Breast epithelium (tissue), 4 donors: ENCODE measurements at regions not wholly inside any gene's neighbourhood (a gene's known extent, or its start where the extent isn't known, plus 50 kb on each side); places are given as distances from the start of the nearest gene placed in this dataset.

ENCODE experiments used
- DNase-seq, 2 donors: peaks; one replicate each; pipeline ENCODE4 v3.0.0-alpha.2; 2019; ENCODE audit warnings: low spot score in 2 of 2
- H3K27ac ChIP-seq, 2 donors: fragments of 200-600 bp; sonication (generic) in 1 of 2; one replicate each; pipeline ENCODE4 v1.5.1; 2016 to 2019; ENCODE audit warnings: mild to moderate bottlenecking in 1 of 2
- H3K27me3 ChIP-seq, 2 donors: fragments of 200-600 bp; sonication (generic) in 1 of 2; one replicate each; pipeline versions ENCODE4 v1.5.1 to v1.6.0; 2017 to 2019; ENCODE audit warnings: control low read depth in 1 of 2, mild to moderate bottlenecking in 1 of 2
- H3K36me3 ChIP-seq: fragments of 200-600 bp; one replicate; pipeline ENCODE4 v1.5.1; 2019
- H3K4me1 ChIP-seq, 2 donors: fragments of 200-600 bp; sonication (generic); one replicate each; pipeline ENCODE4 v1.5.1; 2016 to 2019; ENCODE audit warnings: control low read depth in 1 of 2
- H3K4me3 ChIP-seq, 3 donors: fragments of 200-600 bp; sonication (generic); 1 replicate in 2 of 3; 2 replicates in 1 of 3; pipeline ENCODE4 v1.5.1; 2016 to 2019; ENCODE audit warnings: mild to moderate bottlenecking in 3 of 3, moderate library complexity in 2 of 3
- H3K9me3 ChIP-seq, 2 donors: fragments of 200-600 bp; sonication (generic) in 1 of 2; one replicate each; pipeline ENCODE4 v1.5.1; 2016 to 2019; ENCODE audit warnings: control low read depth in 1 of 2
- POLR2A ChIP-seq: fragments of 450-650 bp; IDR thresholded peaks from one replicate; pipeline ENCODE4 v1.6.1; 2016; ENCODE audit warnings: antibody characterized with exemption, mild to moderate bottlenecking, moderate library complexity
- POLR2AphosphoS5 ChIP-seq, 3 donors: sonication (generic); formaldehyde crosslinking; IDR thresholded peaks; one replicate each; pipeline ENCODE4 v1.6.1; 2017; ENCODE audit warnings: antibody characterized with exemption in 3 of 3
- intact Hi-C: fragments of 100-400 bp; cut with DNase I; formaldehyde crosslinking; loops from one replicate; pipeline ENCODE4 v1.15.1; 2023; ENCODE audit warnings: low total_unique reads
- TF ChIP-seq, protein P1 (sequence below), 3 donors: fragments of 450-650 bp; IDR thresholded peaks; one replicate each; pipeline ENCODE4 v1.5.1; 2016 to 2017; ENCODE audit warnings: antibody characterized with exemption in 3 of 3, mild to moderate bottlenecking in 3 of 3, moderate library complexity in 3 of 3

GRCh38 chr2:234607691-234608090, 110.8 kb upstream of the ARL4C start:
- Histone ChIP-seq H3K27ac (no peak overlapping the region), H3K9me3 (no peaks in the 10 kb centered on the region), H3K36me3 (no peaks in the 10 kb centered on the region), H3K4me3 (no peak overlapping the region), H3K4me1 (no peaks in the 10 kb centered on the region), H3K27me3 (no peaks in the 10 kb centered on the region)
- intact Hi-C loops: no loop called here
- DNase-seq: no peak
- TF ChIP-seq POLR2AphosphoS5 (IDR thresholded peaks at IDR 0.05) (no peak), POLR2A (no peak)
- TF ChIP-seq, protein P1, sequence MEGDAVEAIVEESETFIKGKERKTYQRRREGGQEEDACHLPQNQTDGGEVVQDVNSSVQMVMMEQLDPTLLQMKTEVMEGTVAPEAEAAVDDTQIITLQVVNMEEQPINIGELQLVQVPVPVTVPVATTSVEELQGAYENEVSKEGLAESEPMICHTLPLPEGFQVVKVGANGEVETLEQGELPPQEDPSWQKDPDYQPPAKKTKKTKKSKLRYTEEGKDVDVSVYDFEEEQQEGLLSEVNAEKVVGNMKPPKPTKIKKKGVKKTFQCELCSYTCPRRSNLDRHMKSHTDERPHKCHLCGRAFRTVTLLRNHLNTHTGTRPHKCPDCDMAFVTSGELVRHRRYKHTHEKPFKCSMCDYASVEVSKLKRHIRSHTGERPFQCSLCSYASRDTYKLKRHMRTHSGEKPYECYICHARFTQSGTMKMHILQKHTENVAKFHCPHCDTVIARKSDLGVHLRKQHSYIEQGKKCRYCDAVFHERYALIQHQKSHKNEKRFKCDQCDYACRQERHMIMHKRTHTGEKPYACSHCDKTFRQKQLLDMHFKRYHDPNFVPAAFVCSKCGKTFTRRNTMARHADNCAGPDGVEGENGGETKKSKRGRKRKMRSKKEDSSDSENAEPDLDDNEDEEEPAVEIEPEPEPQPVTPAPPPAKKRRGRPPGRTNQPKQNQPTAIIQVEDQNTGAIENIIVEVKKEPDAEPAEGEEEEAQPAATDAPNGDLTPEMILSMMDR (IDR thresholded peaks at IDR 0.05): no peak

DNA sequence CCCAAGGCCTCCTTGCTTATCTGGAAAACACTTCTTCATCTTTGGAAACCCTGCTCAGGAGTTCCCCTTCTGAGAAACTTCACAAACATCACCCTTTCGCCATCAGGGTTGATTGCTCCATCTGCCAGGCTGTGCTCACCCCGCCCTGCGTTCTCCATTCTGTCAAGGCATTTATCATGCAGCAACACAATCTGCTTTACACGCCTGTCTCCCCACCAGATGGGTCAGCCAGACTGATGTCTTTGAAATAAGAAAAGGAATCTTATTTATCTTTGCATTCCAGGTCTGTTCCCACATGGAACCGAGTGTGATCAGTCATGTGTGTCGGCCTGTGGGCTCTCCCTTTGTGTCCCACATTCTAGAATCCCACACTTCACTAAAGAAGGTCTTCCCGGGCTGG, 110.0 kb upstream of the ARL4C start:
- intact Hi-C loops: no loop called here
- no peaks in the 10 kb centered on the region for H3K9me3 ChIP-seq
- H3K27ac ChIP-seq: no peak overlapping the region
- no peak overlapping the region for H3K4me3 ChIP-seq
- TF ChIP-seq POLR2AphosphoS5 (IDR thresholded peaks at IDR 0.05) (no peak), POLR2A (no peak)
- TF ChIP-seq, protein P1 (IDR thresholded peaks at IDR 0.05): no peak
- no peaks in the 10 kb centered on the region for H3K4me1 ChIP-seq
- no peak for DNase-seq
- H3K27me3 ChIP-seq: no peaks in the 10 kb centered on the region
- H3K36me3 ChIP-seq: no peaks in the 10 kb centered on the region

DNA sequence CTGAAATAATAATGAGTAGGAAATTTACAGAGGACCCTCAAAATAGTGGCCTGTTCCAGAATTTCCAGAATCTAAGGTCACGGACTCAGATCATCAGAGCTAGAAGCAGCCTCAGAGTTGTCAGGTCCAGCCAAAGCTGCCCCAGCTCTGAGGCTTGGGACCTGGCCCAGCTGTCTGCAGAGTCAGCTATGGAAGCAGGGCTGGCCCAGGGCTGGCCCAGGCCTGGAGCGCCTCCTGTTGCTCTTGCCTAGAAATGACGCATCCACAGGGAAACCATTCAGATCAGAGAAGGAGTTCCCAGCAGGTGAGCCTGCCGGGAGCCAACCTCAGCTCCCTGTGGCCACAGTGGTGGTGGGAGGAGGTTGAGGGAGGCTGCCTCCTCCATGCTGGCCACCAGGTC, 106.7 kb upstream of the ARL4C start:
- intact Hi-C loops: no loop called here
- TF ChIP-seq, protein P1 (IDR thresholded peaks at IDR 0.05): no peak
- H3K4me1 ChIP-seq: no peaks in the 10 kb centered on the region
- H3K27me3 ChIP-seq: no peaks in the 10 kb centered on the region
- no peak for DNase-seq
- no peak overlapping the region for H3K27ac ChIP-seq
- H3K9me3 ChIP-seq: no peaks in the 10 kb centered on the region
- H3K36me3 ChIP-seq: no peaks in the 10 kb centered on the region
- H3K4me3 ChIP-seq: no peak overlapping the region

GRCh38 chr2:234601213-234601612, 104.3 kb upstream of the ARL4C start:
- Histone ChIP-seq H3K4me3 (no peak overlapping the region), H3K4me1 (no peaks in the 10 kb centered on the region), H3K27me3 (no peaks in the 10 kb centered on the region), H3K9me3 (no peaks in the 10 kb centered on the region), H3K36me3 (no peaks in the 10 kb centered on the region), H3K27ac (no peak overlapping the region)
- intact Hi-C loops: no loop called here
- no peak for TF ChIP-seq POLR2AphosphoS5 (IDR thresholded peaks at IDR 0.05)
- TF ChIP-seq, protein P1 (IDR thresholded peaks at IDR 0.05): no peak
- TF ChIP-seq POLR2A: no peak
- DNase-seq: no peak

DNA sequence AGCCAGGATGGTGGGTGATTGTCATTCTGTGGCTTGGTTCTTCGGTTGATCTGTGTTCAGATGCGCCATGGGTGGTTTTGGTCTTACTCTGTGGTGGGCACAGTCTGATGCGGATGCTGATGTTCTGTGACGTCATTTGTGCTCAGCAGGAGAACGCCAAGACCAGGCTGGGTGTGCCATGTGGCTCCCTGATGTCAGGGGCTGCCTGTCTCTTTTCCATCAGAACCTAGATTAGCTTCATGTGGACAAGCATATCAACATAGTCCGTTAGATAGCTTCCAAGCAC, 100.6 kb upstream of the ARL4C start:
- H3K27me3 ChIP-seq: no peaks in the 10 kb centered on the region
- no peak overlapping the region for H3K4me3 ChIP-seq
- intact Hi-C loops: no loop called here
- no peak for DNase-seq
- no peaks in the 10 kb centered on the region for H3K36me3 ChIP-seq
- TF ChIP-seq, protein P1 (IDR thresholded peaks at IDR 0.05): no peak
- TF ChIP-seq POLR2A: no peak
- TF ChIP-seq POLR2AphosphoS5 (IDR thresholded peaks at IDR 0.05): no peak
- H3K4me1 ChIP-seq: no peaks in the 10 kb centered on the region
- no peaks in the 10 kb centered on the region for H3K9me3 ChIP-seq
- no peak overlapping the region for H3K27ac ChIP-seq
